Vagina (tissue), 2 donors: ENCODE measurements at regions not wholly inside any gene's neighbourhood (a gene's known extent, or its start where the extent isn't known, plus 50 kb on each side); places are given as distances from the start of the nearest gene placed in this dataset.

Source experiments
- DNase-seq, 2 donors: peaks; one replicate each; pipeline ENCODE4 v3.0.0-alpha.2; 2017; ENCODE audit errors: extremely low spot score in 2 of 2
- H3K27ac ChIP-seq: fragments of 200-600 bp; sonication (generic); one replicate; pipeline ENCODE4 v1.5.1; 2019
- H3K27me3 ChIP-seq: fragments of 200-600 bp; sonication (generic); one replicate; pipeline ENCODE4 v1.5.1; 2019
- H3K36me3 ChIP-seq, 2 donors: fragments of 200-600 bp; sonication (generic); one replicate each; pipeline ENCODE4 v1.5.1; 2017 to 2019
- H3K4me1 ChIP-seq: fragments of 200-600 bp; sonication (generic); one replicate; pipeline ENCODE4 v1.5.1; 2019
- H3K4me3 ChIP-seq, 2 donors: fragments of 200-600 bp; sonication (generic); 1 replicate in 1 of 2; 2 replicates in 1 of 2; pipeline ENCODE4 v1.5.1; 2016 to 2019
- H3K9me3 ChIP-seq: fragments of 200-600 bp; sonication (generic); one replicate; pipeline ENCODE4 v1.5.1; 2019
- POLR2A ChIP-seq, 2 donors: fragments of 450-650 bp; IDR thresholded peaks; one replicate each; pipeline ENCODE4 v1.6.1; 2017; ENCODE audit warnings: antibody characterized with exemption in 2 of 2, mild to moderate bottlenecking in 2 of 2, moderate library complexity in 2 of 2
- POLR2AphosphoS5 ChIP-seq, 2 donors: sonication (generic); formaldehyde crosslinking; IDR thresholded peaks; one replicate each; pipeline ENCODE4 v1.9.0; 2017; ENCODE audit warnings: antibody characterized with exemption in 2 of 2, mild to moderate bottlenecking in 2 of 2, low read depth in 1 of 2; ENCODE audit not compliant: insufficient read depth in 1 of 2
- intact Hi-C: fragments of 100-400 bp; cut with DNase I; formaldehyde crosslinking; loops from one replicate; pipeline ENCODE4 v1.15.1; 2023
- TF ChIP-seq, protein P1 (sequence below), 3 experiments: fragments of 450-650 bp in 2 of 3; fragments of 200-600 bp in 1 of 3; sonication (generic) in 1 of 3; IDR thresholded peaks; one replicate each; pipeline ENCODE4 v1.5.1; 2017 to 2019; ENCODE audit warnings: antibody characterized with exemption in 3 of 3, mild to moderate bottlenecking in 2 of 3, moderate library complexity in 2 of 3

DNA sequence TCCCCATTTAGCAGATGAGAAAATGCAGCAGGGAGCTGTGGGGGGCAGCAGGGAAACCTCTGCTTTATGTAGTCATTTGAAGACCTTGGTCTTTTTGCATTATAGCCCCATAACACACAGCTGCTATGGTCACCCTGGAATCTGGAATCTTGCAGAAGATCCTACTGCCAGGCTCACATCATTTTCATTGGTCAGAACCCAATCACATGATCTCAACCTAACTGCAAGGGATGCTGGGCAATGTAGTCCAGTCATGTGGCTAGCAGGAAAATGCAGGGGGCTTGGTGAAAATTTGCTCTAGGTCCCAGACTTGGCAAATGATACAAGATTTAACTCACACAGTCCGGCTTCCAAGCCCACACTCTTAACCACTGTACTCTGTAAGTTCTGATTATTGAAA is 1028.7 kb downstream of the AACS start:
- intact Hi-C loops, result no loop called here
- Histone ChIP-seq H3K4me3 (no peak overlapping the region), H3K36me3 (no peaks in the 10 kb centered on the region), H3K27ac (no peak overlapping the region), H3K9me3 (no peaks in the 10 kb centered on the region), H3K27me3 (no peaks in the 10 kb centered on the region), H3K4me1 (no peaks in the 10 kb centered on the region)
- no peak for DNase-seq
- TF ChIP-seq POLR2AphosphoS5 (IDR thresholded peaks at IDR 0.05; ENCODE audit: insufficient read depth in 1 of 2, low read depth in 1 of 2), result no peak
- TF ChIP-seq, protein P1, sequence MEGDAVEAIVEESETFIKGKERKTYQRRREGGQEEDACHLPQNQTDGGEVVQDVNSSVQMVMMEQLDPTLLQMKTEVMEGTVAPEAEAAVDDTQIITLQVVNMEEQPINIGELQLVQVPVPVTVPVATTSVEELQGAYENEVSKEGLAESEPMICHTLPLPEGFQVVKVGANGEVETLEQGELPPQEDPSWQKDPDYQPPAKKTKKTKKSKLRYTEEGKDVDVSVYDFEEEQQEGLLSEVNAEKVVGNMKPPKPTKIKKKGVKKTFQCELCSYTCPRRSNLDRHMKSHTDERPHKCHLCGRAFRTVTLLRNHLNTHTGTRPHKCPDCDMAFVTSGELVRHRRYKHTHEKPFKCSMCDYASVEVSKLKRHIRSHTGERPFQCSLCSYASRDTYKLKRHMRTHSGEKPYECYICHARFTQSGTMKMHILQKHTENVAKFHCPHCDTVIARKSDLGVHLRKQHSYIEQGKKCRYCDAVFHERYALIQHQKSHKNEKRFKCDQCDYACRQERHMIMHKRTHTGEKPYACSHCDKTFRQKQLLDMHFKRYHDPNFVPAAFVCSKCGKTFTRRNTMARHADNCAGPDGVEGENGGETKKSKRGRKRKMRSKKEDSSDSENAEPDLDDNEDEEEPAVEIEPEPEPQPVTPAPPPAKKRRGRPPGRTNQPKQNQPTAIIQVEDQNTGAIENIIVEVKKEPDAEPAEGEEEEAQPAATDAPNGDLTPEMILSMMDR (IDR thresholded peaks at IDR 0.05), result no peak
- TF ChIP-seq POLR2A (IDR thresholded peaks at IDR 0.05), result no peak

DNA sequence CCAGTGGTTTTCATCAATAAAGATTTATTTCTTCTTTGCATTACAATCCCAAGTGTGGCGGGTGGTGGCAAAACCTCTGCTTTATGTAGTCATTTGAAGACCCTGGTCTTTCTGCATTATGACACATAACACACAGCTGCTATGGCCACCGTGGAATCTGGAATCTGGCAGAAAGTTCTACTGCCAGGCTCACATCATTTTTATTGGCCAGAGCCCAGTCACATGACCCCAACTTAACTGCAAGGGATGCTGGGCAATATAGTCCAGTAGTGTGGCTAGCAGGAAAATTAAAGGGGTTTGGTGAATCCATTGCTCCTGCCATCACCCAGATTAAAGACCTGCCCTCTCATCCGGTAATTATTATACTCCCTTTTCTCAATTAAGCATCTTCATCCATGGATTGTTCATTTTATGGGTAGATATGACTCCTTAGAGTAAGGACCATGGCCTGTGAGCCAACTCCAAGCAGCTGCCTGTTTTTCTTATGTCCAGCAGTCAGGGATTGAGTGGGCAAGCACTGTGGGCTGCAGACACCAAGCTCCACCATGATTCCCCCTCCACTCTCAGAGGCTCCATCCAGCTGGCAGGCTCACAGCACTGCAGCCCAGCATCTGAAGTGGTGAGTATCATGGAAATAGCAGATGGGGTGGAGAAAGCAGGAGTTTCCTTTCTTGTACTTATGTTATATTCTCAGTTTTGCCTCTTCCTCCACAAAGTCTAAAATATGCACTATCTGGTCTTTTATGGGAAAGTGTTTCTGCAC is 1030.7 kb downstream of the AACS start:
- DNase-seq, result no peak
- Histone ChIP-seq H3K4me3 (no peak overlapping the region), H3K9me3 (no peaks in the 10 kb centered on the region), H3K4me1 (no peaks in the 10 kb centered on the region), H3K27ac (no peak overlapping the region), H3K27me3 (no peaks in the 10 kb centered on the region), H3K36me3 (no peaks in the 10 kb centered on the region)
- TF ChIP-seq POLR2AphosphoS5 (IDR thresholded peaks at IDR 0.05; ENCODE audit: insufficient read depth in 1 of 2, low read depth in 1 of 2) (no peak), POLR2A (IDR thresholded peaks at IDR 0.05) (no peak)
- TF ChIP-seq, protein P1 (IDR thresholded peaks at IDR 0.05), result no peak
- intact Hi-C loops, result no loop called here

DNA sequence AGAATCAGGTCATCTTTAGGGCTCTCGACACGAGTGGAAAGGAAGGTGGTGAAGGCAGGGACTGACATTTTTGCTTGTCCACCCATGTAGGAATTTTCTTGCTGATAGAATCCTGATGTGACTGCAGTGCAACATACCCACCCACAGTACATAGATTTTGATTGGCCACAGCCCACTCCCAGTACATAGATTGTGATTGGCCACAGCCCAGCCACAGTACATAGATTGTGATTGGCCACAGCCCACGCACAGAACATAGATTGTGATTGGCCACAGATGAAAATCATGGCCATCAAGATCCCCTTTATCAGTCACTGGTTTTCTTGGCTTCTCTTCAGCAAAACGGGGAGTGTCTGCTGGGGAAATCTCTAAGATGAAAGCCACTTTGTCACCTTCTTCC is 1041.5 kb downstream of the AACS start:
- Histone ChIP-seq H3K27me3 (no peaks in the 10 kb centered on the region), H3K27ac (no peak overlapping the region), H3K4me1 (no peaks in the 10 kb centered on the region), H3K36me3 (no peaks in the 10 kb centered on the region), H3K4me3 (no peak overlapping the region), H3K9me3 (no peaks in the 10 kb centered on the region)
- TF ChIP-seq POLR2A (IDR thresholded peaks at IDR 0.05), result no peak
- TF ChIP-seq POLR2AphosphoS5 (IDR thresholded peaks at IDR 0.05; ENCODE audit: insufficient read depth in 1 of 2, low read depth in 1 of 2), result no peak
- TF ChIP-seq, protein P1 (IDR thresholded peaks at IDR 0.05), result no peak
- intact Hi-C loops, result no loop called here
- DNase-seq, result no peak

DNA sequence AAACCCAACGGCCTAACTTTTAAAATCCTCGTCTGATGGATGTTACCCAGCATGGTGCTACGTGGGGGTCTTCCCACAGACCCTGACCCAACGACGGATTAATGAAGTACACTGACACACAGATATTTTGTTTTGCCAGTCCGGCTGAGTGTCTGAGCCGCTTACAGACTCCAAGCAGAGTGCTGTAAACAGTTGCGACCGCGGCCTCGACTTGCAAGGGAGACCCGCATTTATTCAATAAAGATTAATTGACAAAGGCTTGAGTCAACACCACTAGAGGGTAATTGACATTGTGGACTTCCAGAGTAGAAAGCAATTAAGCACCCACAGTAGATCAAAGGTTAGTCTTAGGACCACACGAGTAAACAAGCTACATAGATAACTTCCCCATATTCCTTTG is 1042.4 kb downstream of the AACS start:
- Histone ChIP-seq H3K4me1 (no peaks in the 10 kb centered on the region), H3K4me3 (no peak overlapping the region), H3K36me3 (no peaks in the 10 kb centered on the region), H3K27me3 (no peaks in the 10 kb centered on the region), H3K9me3 (no peaks in the 10 kb centered on the region), H3K27ac (no peak overlapping the region)
- intact Hi-C loops, result no loop called here
- no peak for DNase-seq
- no peak for TF ChIP-seq POLR2AphosphoS5 (IDR thresholded peaks at IDR 0.05; ENCODE audit: insufficient read depth in 1 of 2, low read depth in 1 of 2)

GRCh38 chr12:126108247-126108646 is 1043.0 kb downstream of the AACS start:
- Histone ChIP-seq H3K36me3 (no peaks in the 10 kb centered on the region), H3K9me3 (no peaks in the 10 kb centered on the region), H3K4me3 (no peak overlapping the region), H3K27ac (no peak overlapping the region), H3K4me1 (no peaks in the 10 kb centered on the region), H3K27me3 (no peaks in the 10 kb centered on the region)
- TF ChIP-seq POLR2A (IDR thresholded peaks at IDR 0.05) (no peak), POLR2AphosphoS5 (IDR thresholded peaks at IDR 0.05; ENCODE audit: insufficient read depth in 1 of 2, low read depth in 1 of 2) (no peak)
- TF ChIP-seq, protein P1 (IDR thresholded peaks at IDR 0.05), result no peak
- intact Hi-C loops, result no loop called here
- no peak for DNase-seq
